CD4-positive, alpha-beta T cell (primary cell): ENCODE measurements at regions not wholly inside any gene's neighbourhood (a gene's known extent, or its start where the extent isn't known, plus 50 kb on each side); places are given as distances from the start of the nearest gene placed in this dataset.

Experiments
- ATAC-seq: fragments of 200-7000 bp; cut with Tn5 transposase; one replicate; pipeline ENCODE4 v1.10.0; 2022; ENCODE audit warnings: mild to moderate bottlenecking; ENCODE audit not compliant: poor library complexity
- CTCF ChIA-PET: fragments of 350-600 bp; sonication (Branson Sonifier 250); formaldehyde crosslinking; loops from one replicate; lab custom pipeline; 2021; ENCODE audit warnings: antibody characterized with exemption, inconsistent platforms; lab: Charles Lee
- POLR2A ChIA-PET: fragments of 350-600 bp; sonication (Branson Sonifier 250); formaldehyde crosslinking; loops from one replicate; lab custom pipeline; 2021; ENCODE audit warnings: antibody characterized with exemption, inconsistent platforms; lab: Charles Lee
- DNase-seq, 14 experiments: peaks; one replicate each; pipeline ENCODE4 v3.0.0-alpha.2; 2013 to 2020; ENCODE audit warnings: mixed read lengths in 2 of 14
- H3K27ac ChIP-seq, 2 donors: one replicate each; pipeline versions ENCODE4 v1.5.1 to v1.7.0; 2013; ENCODE audit warnings: low read length in 2 of 2, low read depth in 1 of 2, mild to moderate bottlenecking in 1 of 2
- H3K27me3 ChIP-seq, 2 experiments: 1 replicate in 1 of 2; 2 replicates in 1 of 2; pipeline versions ENCODE4 v1.6.1 to v1.7.0; 2013; ENCODE audit warnings: low read length in 2 of 2, control low read depth in 1 of 2, mild to moderate bottlenecking in 1 of 2, moderate library complexity in 1 of 2; ENCODE audit not compliant: insufficient read depth in 2 of 2, control insufficient read depth in 1 of 2
- H3K36me3 ChIP-seq: one replicate; pipeline ENCODE4 v1.6.1; 2013; ENCODE audit warnings: low read length, control low read depth; ENCODE audit not compliant: insufficient read depth
- H3K4me1 ChIP-seq: one replicate; pipeline ENCODE4 v1.6.1; 2013; ENCODE audit warnings: low read length, control low read depth; ENCODE audit not compliant: insufficient read depth
- H3K4me3 ChIP-seq: one replicate; pipeline ENCODE4 v1.5.1; 2013; ENCODE audit warnings: mild to moderate bottlenecking, low read length, moderate library complexity
- H3K9me3 ChIP-seq, 2 experiments: 1 replicate in 1 of 2; 2 replicates in 1 of 2; pipeline versions ENCODE4 v1.6.1 to v1.7.0; 2013; ENCODE audit warnings: low read length in 2 of 2, mild to moderate bottlenecking in 2 of 2, control low read depth in 1 of 2, moderate library complexity in 1 of 2; ENCODE audit not compliant: control insufficient read depth in 1 of 2, insufficient read depth in 1 of 2
- H3K27ac Mint-ChIP-seq: one replicate; pipeline ENCODE4 v1.8.0; 2020; ENCODE audit warnings: mixed read lengths
- H3K27me3 Mint-ChIP-seq: one replicate; pipeline ENCODE4 v1.8.0; 2021; ENCODE audit warnings: mixed read lengths
- H3K36me3 Mint-ChIP-seq: one replicate; pipeline ENCODE4 v1.8.0; 2021; ENCODE audit warnings: low read depth, mixed read lengths
- H3K4me1 Mint-ChIP-seq: one replicate; pipeline ENCODE4 v1.8.0; 2021; ENCODE audit warnings: low read depth, mixed read lengths
- H3K4me3 Mint-ChIP-seq: one replicate; pipeline ENCODE4 v1.8.0; 2020; ENCODE audit warnings: mild to moderate bottlenecking, mixed read lengths
- H3K9me3 Mint-ChIP-seq: one replicate; pipeline ENCODE4 v1.8.0; 2020; ENCODE audit warnings: mixed read lengths
- intact Hi-C, 2 experiments: fragments of 100-400 bp; cut with DNase I in 1 of 2; cut with micrococcal nuclease in 1 of 2; formaldehyde crosslinking; loops; one replicate each; pipeline versions ENCODE4 v1.15.1 to v1.9.0; 2023 to 2025; cut with DNase I, micrococcal nuclease
- TF ChIP-seq, protein P1 (sequence below): fragments of 200-600 bp; IDR thresholded peaks from one replicate; pipeline ENCODE4 v1.8.0; 2022; ENCODE audit warnings: antibody characterized with exemption, mild to moderate bottlenecking

DNA sequence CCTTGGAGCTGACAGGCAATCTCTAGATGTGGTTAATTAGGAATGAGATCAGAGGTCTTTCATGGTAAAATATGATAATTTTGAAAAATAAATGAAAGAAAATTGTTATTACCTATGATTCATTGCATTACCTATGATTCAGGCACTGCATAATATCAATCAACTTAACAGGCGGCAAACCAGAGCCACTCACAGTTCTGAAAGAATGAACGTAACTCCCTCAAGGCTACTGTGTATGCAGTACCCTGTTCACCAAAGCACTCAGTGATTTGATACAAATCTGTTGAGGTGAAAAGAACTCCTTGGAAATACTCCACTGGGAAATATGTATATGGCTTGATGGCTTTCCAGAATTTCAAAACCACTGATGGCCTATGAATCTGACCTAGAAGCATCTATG is 398.9 kb downstream of the ACTL7B start:
- no peak for DNase-seq
- ChIA-PET POLR2A (no interaction called here), CTCF (interaction anchor here (1.3 kb wide), 1 partner anchor 9 kb away, joined by 4 read pairs; no protein-coding TSS in a partner anchor)

DNA sequence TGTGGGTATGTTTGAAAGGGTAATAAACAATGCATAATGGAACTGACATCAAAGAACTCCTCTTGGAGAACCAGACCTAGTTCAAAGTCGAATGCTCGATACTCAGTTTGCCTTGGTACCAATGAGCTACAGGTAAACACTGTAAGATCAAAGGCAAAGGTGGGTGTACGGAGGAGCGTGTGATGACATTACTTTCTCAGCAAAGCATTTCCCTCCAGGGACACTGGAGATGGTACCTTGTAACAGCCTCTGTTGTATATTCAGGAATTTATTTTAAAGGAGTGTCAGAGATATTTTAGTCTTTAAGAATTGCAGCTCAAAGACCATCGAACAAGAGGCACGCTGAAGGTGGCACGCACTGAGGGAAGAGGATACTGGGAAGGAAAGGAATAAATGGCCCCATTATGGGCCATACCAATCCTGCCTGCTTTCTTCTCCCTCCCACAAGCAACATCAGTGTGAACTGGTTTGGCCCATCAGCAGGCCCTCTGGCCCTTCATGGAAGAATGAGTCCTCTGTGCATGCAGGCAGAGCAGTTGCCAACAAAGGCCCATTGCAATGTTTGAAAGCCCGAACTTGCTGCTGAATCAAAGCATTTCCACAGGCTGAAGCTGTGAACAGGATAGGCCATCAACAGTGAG is 410.2 kb downstream of the ACTL7B start:
- no peak overlapping the region for H3K27ac Mint-ChIP-seq

More for the DNA sequence above, 398.9 kb downstream of the ACTL7B start:
- Histone ChIP-seq H3K27ac (no peak overlapping the region), H3K4me3 (no peak overlapping the region), H3K9me3 (no peaks in the 10 kb centered on the region), H3K36me3 (no peaks in the 10 kb centered on the region), H3K4me1 (no peaks in the 10 kb centered on the region), H3K27me3 (no peaks in the 10 kb centered on the region)
- H3K4me1 Mint-ChIP-seq: no peaks in the 10 kb centered on the region
- no peak for ATAC-seq
- H3K9me3 Mint-ChIP-seq: no peaks in the 10 kb centered on the region
- TF ChIP-seq, protein P1, sequence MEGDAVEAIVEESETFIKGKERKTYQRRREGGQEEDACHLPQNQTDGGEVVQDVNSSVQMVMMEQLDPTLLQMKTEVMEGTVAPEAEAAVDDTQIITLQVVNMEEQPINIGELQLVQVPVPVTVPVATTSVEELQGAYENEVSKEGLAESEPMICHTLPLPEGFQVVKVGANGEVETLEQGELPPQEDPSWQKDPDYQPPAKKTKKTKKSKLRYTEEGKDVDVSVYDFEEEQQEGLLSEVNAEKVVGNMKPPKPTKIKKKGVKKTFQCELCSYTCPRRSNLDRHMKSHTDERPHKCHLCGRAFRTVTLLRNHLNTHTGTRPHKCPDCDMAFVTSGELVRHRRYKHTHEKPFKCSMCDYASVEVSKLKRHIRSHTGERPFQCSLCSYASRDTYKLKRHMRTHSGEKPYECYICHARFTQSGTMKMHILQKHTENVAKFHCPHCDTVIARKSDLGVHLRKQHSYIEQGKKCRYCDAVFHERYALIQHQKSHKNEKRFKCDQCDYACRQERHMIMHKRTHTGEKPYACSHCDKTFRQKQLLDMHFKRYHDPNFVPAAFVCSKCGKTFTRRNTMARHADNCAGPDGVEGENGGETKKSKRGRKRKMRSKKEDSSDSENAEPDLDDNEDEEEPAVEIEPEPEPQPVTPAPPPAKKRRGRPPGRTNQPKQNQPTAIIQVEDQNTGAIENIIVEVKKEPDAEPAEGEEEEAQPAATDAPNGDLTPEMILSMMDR: no peak
- no peaks in the 10 kb centered on the region for H3K27me3 Mint-ChIP-seq
- no peak overlapping the region for H3K27ac Mint-ChIP-seq
- H3K4me3 Mint-ChIP-seq: no peak overlapping the region
- intact Hi-C loops: no loop called here
- H3K36me3 Mint-ChIP-seq: no peaks in the 10 kb centered on the region

DNA sequence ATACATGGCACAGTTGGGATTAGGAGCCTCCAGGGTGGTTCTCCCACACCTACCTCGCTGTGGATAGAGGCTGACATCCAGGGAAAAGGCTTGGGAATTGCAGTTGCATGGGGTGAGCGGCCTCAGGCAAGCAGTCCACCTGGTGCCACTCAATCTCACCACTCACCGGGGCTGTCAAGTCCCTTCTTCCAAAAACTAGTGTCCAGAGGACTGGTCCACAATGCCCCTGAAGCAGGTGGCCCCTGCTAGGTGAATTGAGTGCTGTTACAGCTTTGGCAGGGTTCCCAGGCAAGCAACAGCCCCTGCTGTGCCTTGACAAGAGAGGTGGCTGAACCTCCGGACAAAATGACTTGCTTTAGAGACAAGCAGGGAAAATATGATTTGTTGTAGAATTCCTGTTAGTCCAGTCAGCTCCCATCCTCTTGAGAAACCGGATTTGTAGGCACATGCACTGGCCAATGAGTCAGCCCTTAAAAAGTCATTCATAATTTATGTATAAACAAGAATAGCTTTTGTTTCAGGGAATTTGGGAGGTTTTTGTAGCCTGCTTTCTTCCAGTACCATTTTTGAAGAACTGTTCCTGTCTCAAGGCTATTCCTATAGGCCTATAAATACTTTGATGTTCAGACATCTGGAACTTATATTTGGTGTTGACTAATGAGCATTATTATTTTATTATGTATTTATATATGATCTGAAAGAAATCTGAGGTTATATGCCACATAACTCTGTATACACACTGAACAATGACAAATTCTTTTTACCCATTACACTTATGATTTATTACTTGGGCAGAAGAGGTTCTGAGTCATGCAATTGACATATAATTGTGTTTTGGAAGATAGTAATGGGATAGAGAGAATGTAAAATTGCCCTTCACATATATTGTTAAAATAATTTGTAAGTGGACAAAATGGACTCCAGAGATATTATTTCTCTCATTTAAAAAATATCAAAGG is 411.1 kb downstream of the ACTL7B start:
- no peaks in the 10 kb centered on the region for H3K36me3 ChIP-seq
- H3K36me3 Mint-ChIP-seq: no peaks in the 10 kb centered on the region
- H3K9me3 ChIP-seq: peaks cover 0 to 4% of the 10 kb centered on the region in 2 experiments
- no peak for DNase-seq
- no peak for ATAC-seq
- ChIA-PET CTCF (no interaction called here), POLR2A (no interaction called here)
- no peaks in the 10 kb centered on the region for H3K27me3 Mint-ChIP-seq
- intact Hi-C loops: no loop called here
- H3K27ac Mint-ChIP-seq: no peak overlapping the region
- no peaks in the 10 kb centered on the region for H3K4me1 ChIP-seq
- no peak overlapping the region for H3K4me3 ChIP-seq
- H3K4me1 Mint-ChIP-seq: no peaks in the 10 kb centered on the region
- H3K4me3 Mint-ChIP-seq: no peak overlapping the region
- no peak overlapping the region for H3K27ac ChIP-seq
- TF ChIP-seq, protein P1: no peak
- peaks cover 9% of the 10 kb centered on the region for H3K9me3 Mint-ChIP-seq
- no peaks in the 10 kb centered on the region for H3K27me3 ChIP-seq

More for the DNA sequence above, 410.2 kb downstream of the ACTL7B start:
- no peak for ATAC-seq
- CTCF ChIA-PET: no interaction called here
- no peak for DNase-seq
- H3K27ac ChIP-seq: no peak overlapping the region
- intact Hi-C loops: no loop called here
- no peak overlapping the region for H3K4me3 Mint-ChIP-seq
- H3K4me3 ChIP-seq: no peak overlapping the region
- TF ChIP-seq, protein P1: no peak
- no peaks in the 10 kb centered on the region for H3K4me1 ChIP-seq
- H3K9me3 Mint-ChIP-seq: peaks cover 9% of the 10 kb centered on the region
- peaks cover 0 to 7% of the 10 kb centered on the region in 2 experiments for H3K9me3 ChIP-seq
- H3K27me3 ChIP-seq: no peaks in the 10 kb centered on the region
- H3K27me3 Mint-ChIP-seq: no peaks in the 10 kb centered on the region
- H3K36me3 ChIP-seq: no peaks in the 10 kb centered on the region
- no peaks in the 10 kb centered on the region for H3K36me3 Mint-ChIP-seq
- no peaks in the 10 kb centered on the region for H3K4me1 Mint-ChIP-seq
- POLR2A ChIA-PET: no interaction called here
